ENCODE measurements at regions not wholly inside any gene's neighbourhood (a gene's known extent, or its start where the extent isn't known, plus 50 kb on each side); places are given as distances from the start of the nearest gene placed in this dataset.

- DNase-seq (ENCODE audit: insufficient read length) (no peak), FAIRE-seq (no peak)
- TF ChIP-seq POLR2A (IDR thresholded peaks at IDR 0.05; ENCODE audit: low read depth, low read length), result no peak
- TF ChIP-seq TAF1 (IDR thresholded peaks at IDR 0.05; ENCODE audit: borderline replicate concordance, low read depth, low read length), result no peak
- TF ChIP-seq POLR2AphosphoS5 (IDR thresholded peaks at IDR 0.05; ENCODE audit: low read depth, low read length), result no peak
Measured at GRCh38 chr6:6993503-6994237, 114.1 kb upstream of the RREB1 start.

GRCh38 chr6:6994796-6995195 is 113.0 kb upstream of the RREB1 start:
- TF ChIP-seq POLR2AphosphoS5 (IDR thresholded peaks at IDR 0.05; ENCODE audit: low read depth, low read length) (no peak), TAF1 (IDR thresholded peaks at IDR 0.05; ENCODE audit: borderline replicate concordance, low read depth, low read length) (no peak), POLR2A (IDR thresholded peaks at IDR 0.05; ENCODE audit: low read depth, low read length) (no peak)
- no peak for DNase-seq (ENCODE audit: insufficient read length)
- FAIRE-seq, result no peak

- TF ChIP-seq POLR2A (IDR thresholded peaks at IDR 0.05; ENCODE audit: low read depth, low read length) (no peak), POLR2AphosphoS5 (IDR thresholded peaks at IDR 0.05; ENCODE audit: low read depth, low read length) (no peak), TAF1 (IDR thresholded peaks at IDR 0.05; ENCODE audit: borderline replicate concordance, low read depth, low read length) (no peak)
- DNase-seq (ENCODE audit: insufficient read length) (no peak), FAIRE-seq (no peak)
Measured at GRCh38 chr6:6995328-6995727, 112.4 kb upstream of the RREB1 start.

GRCh38 chr6:6996124-6996523 is 111.6 kb upstream of the RREB1 start:
- FAIRE-seq (no peak), DNase-seq (ENCODE audit: insufficient read length) (no peak)
- TF ChIP-seq TAF1 (IDR thresholded peaks at IDR 0.05; ENCODE audit: borderline replicate concordance, low read depth, low read length), result no peak
- TF ChIP-seq POLR2AphosphoS5 (IDR thresholded peaks at IDR 0.05; ENCODE audit: low read depth, low read length), result no peak
- TF ChIP-seq POLR2A (IDR thresholded peaks at IDR 0.05; ENCODE audit: low read depth, low read length), result no peak

GRCh38 chr6:6997263-6998193 is 110.2 kb upstream of the RREB1 start:
- TF ChIP-seq TAF1 (IDR thresholded peaks at IDR 0.05; ENCODE audit: borderline replicate concordance, low read depth, low read length) (no peak), POLR2AphosphoS5 (IDR thresholded peaks at IDR 0.05; ENCODE audit: low read depth, low read length) (no peak), POLR2A (IDR thresholded peaks at IDR 0.05; ENCODE audit: low read depth, low read length) (no peak)
- DNase-seq (ENCODE audit: insufficient read length) (no peak), FAIRE-seq (no peak)

GRCh38 chr6:6998194-6998569 is 109.6 kb upstream of the RREB1 start:
- TF ChIP-seq TAF1 (IDR thresholded peaks at IDR 0.05; ENCODE audit: borderline replicate concordance, low read depth, low read length) (no peak), POLR2A (IDR thresholded peaks at IDR 0.05; ENCODE audit: low read depth, low read length) (no peak), POLR2AphosphoS5 (IDR thresholded peaks at IDR 0.05; ENCODE audit: low read depth, low read length) (no peak)
- no peak for DNase-seq (ENCODE audit: insufficient read length)
- no peak for FAIRE-seq

GRCh38 chr6:7000825-7001777 is 106.7 kb upstream of the RREB1 start:
- DNase-seq (ENCODE audit: insufficient read length) (no peak), FAIRE-seq (no peak)
- no peak for TF ChIP-seq POLR2AphosphoS5 (IDR thresholded peaks at IDR 0.05; ENCODE audit: low read depth, low read length)
- no peak for TF ChIP-seq TAF1 (IDR thresholded peaks at IDR 0.05; ENCODE audit: borderline replicate concordance, low read depth, low read length)
- no peak for TF ChIP-seq POLR2A (IDR thresholded peaks at IDR 0.05; ENCODE audit: low read depth, low read length)

- FAIRE-seq (no peak), DNase-seq (ENCODE audit: insufficient read length) (no peak)
- TF ChIP-seq TAF1 (IDR thresholded peaks at IDR 0.05; ENCODE audit: borderline replicate concordance, low read depth, low read length) (no peak), POLR2A (IDR thresholded peaks at IDR 0.05; ENCODE audit: low read depth, low read length) (no peak), POLR2AphosphoS5 (IDR thresholded peaks at IDR 0.05; ENCODE audit: low read depth, low read length) (no peak)
Measured at GRCh38 chr6:7003041-7003440, 104.7 kb upstream of the RREB1 start.

- DNase-seq (ENCODE audit: insufficient read length) (no peak), FAIRE-seq (no peak)
- no peak for TF ChIP-seq POLR2AphosphoS5 (IDR thresholded peaks at IDR 0.05; ENCODE audit: low read depth, low read length)
- TF ChIP-seq TAF1 (IDR thresholded peaks at IDR 0.05; ENCODE audit: borderline replicate concordance, low read depth, low read length), result no peak
- TF ChIP-seq POLR2A (IDR thresholded peaks at IDR 0.05; ENCODE audit: low read depth, low read length), result no peak
Measured at GRCh38 chr6:7004581-7005297, 103.0 kb upstream of the RREB1 start.

GRCh38 chr6:7006515-7007191 is 101.1 kb upstream of the RREB1 start:
- DNase-seq (ENCODE audit: insufficient read length), result no peak
- TF ChIP-seq POLR2AphosphoS5 (IDR thresholded peaks at IDR 0.05; ENCODE audit: low read depth, low read length), result no peak
- TF ChIP-seq TAF1 (IDR thresholded peaks at IDR 0.05; ENCODE audit: borderline replicate concordance, low read depth, low read length), result no peak
- TF ChIP-seq POLR2A (IDR thresholded peaks at IDR 0.05; ENCODE audit: low read depth, low read length), result no peak
- FAIRE-seq, result no peak

Data from GM12892 (cell line).